Upper lobe of right lung (tissue), 1 donor: ENCODE measurements at regions not wholly inside any gene's neighbourhood (a gene's known extent, or its start where the extent isn't known, plus 50 kb on each side); places are given as distances from the start of the nearest gene placed in this dataset.

Source experiments
- ATAC-seq: fragments of 200-7000 bp; cut with Tn5 transposase; one replicate; pipeline ENCODE4 v1.9.1; 2020; ENCODE audit warnings: mild to moderate bottlenecking, moderate library complexity
- DNase-seq: peaks from one replicate; pipeline ENCODE4 v3.0.0-alpha.2; 2020
- H3K27ac ChIP-seq: fragments of 200-600 bp; one replicate; pipeline ENCODE4 v1.8.0; 2022
- H3K27me3 ChIP-seq: fragments of 200-600 bp; one replicate; pipeline ENCODE4 v1.8.0; 2022; ENCODE audit warnings: mild to moderate bottlenecking
- H3K36me3 ChIP-seq: fragments of 200-600 bp; one replicate; pipeline ENCODE4 v1.8.0; 2022
- H3K4me1 ChIP-seq: fragments of 200-600 bp; one replicate; pipeline ENCODE4 v1.8.0; 2022
- H3K4me3 ChIP-seq: fragments of 200-600 bp; one replicate; pipeline ENCODE4 v1.8.0; 2022; ENCODE audit warnings: mild to moderate bottlenecking
- H3K9me3 ChIP-seq: fragments of 200-600 bp; one replicate; pipeline ENCODE4 v1.8.0; 2022
- CTCF ChIP-seq: fragments of 200-600 bp; IDR thresholded peaks from one replicate; pipeline ENCODE4 v1.8.0; 2022; ENCODE audit warnings: antibody characterized with exemption
- intact Hi-C: fragments of 100-400 bp; cut with DNase I; formaldehyde crosslinking; loops from one replicate; pipeline ENCODE4 v1.11.0; 2022
- donor health status: DM: no; HTN: yes; CAD: no; lungs with severe emphysema.

- no peak overlapping the region for H3K27ac ChIP-seq
- H3K4me3 ChIP-seq, result no peak overlapping the region
- no peaks in the 10 kb centered on the region for H3K36me3 ChIP-seq
- DNase-seq, result no peak
- intact Hi-C loops, result no loop called here
- H3K9me3 ChIP-seq, result no peaks in the 10 kb centered on the region
- no peaks in the 10 kb centered on the region for H3K27me3 ChIP-seq
- no peak for TF ChIP-seq CTCF
- H3K4me1 ChIP-seq, result no peaks in the 10 kb centered on the region
- ATAC-seq, result no peak
These were observed 72.8 kb upstream of the MC4R start for GRCh38 chr18:60445341-60445740.

- no peaks in the 10 kb centered on the region for H3K4me1 ChIP-seq
- ATAC-seq (no peak), DNase-seq (no peak)
- no peaks in the 10 kb centered on the region for H3K27me3 ChIP-seq
- H3K36me3 ChIP-seq, result no peaks in the 10 kb centered on the region
- no peak overlapping the region for H3K27ac ChIP-seq
- no peaks in the 10 kb centered on the region for H3K9me3 ChIP-seq
- no peak overlapping the region for H3K4me3 ChIP-seq
- intact Hi-C loops, result no loop called here
- TF ChIP-seq CTCF, result no peak
These were observed 74.2 kb upstream of the MC4R start for GRCh38 chr18:60446821-60447220.

GRCh38 chr18:60448487-60449267 is 76.1 kb upstream of the MC4R start:
- intact Hi-C loops, result no loop called here
- ATAC-seq (no peak), DNase-seq (no peak)
- Histone ChIP-seq H3K4me3 (no peak overlapping the region), H3K27ac (no peak overlapping the region), H3K9me3 (no peaks in the 10 kb centered on the region), H3K27me3 (no peaks in the 10 kb centered on the region), H3K36me3 (no peaks in the 10 kb centered on the region), H3K4me1 (no peaks in the 10 kb centered on the region)
- TF ChIP-seq CTCF, result no peak

GRCh38 chr18:60452421-60452820 is 79.8 kb upstream of the MC4R start:
- H3K4me1 ChIP-seq, result no peaks in the 10 kb centered on the region
- no peak for DNase-seq
- no peaks in the 10 kb centered on the region for H3K36me3 ChIP-seq
- H3K9me3 ChIP-seq, result no peaks in the 10 kb centered on the region
- no peaks in the 10 kb centered on the region for H3K27me3 ChIP-seq
- no peak for ATAC-seq
- no peak for TF ChIP-seq CTCF
- intact Hi-C loops, result no loop called here
- no peak overlapping the region for H3K4me3 ChIP-seq
- no peak overlapping the region for H3K27ac ChIP-seq

- no peak for TF ChIP-seq CTCF
- H3K36me3 ChIP-seq, result no peaks in the 10 kb centered on the region
- ATAC-seq (no peak), DNase-seq (no peak)
- no peak overlapping the region for H3K27ac ChIP-seq
- intact Hi-C loops, result no loop called here
- no peaks in the 10 kb centered on the region for H3K9me3 ChIP-seq
- no peak overlapping the region for H3K4me3 ChIP-seq
- no peaks in the 10 kb centered on the region for H3K4me1 ChIP-seq
- H3K27me3 ChIP-seq, result no peaks in the 10 kb centered on the region
These were observed 94.1 kb upstream of the MC4R start for GRCh38 chr18:60466677-60467076.
